ENCODE measurements at regions not wholly inside any gene's neighbourhood (a gene's known extent, or its start where the extent isn't known, plus 50 kb on each side); places are given as distances from the start of the nearest gene placed in this dataset.

GRCh38 chr6:94121094-94121493 lies 701.7 kb upstream of the EPHA7 start:
- no peak for TF ChIP-seq CTCF (IDR thresholded peaks at IDR 0.05 in 8 of 11, conservative IDR thresholded peaks at IDR 0.05 in 3 of 11)
- TF ChIP-seq POLR2A (IDR thresholded peaks at IDR 0.05) = no peak
- no peak for TF ChIP-seq POLR2AphosphoS5 (IDR thresholded peaks at IDR 0.05)
- 79 to 91% (median 84%) methylated on average over 3 of the region's 3 CpGs for WGBS, 5 donors

GRCh38 chr6:94099072-94099471 lies 679.7 kb upstream of the EPHA7 start:
- 79 to 93% (median 79%) methylated on average over 4 of the region's 4 CpGs for WGBS, 5 donors
- DNase-seq = no peak
- no peak for TF ChIP-seq POLR2A (IDR thresholded peaks at IDR 0.05)
- TF ChIP-seq POLR2AphosphoS5 (IDR thresholded peaks at IDR 0.05) = no peak
- TF ChIP-seq CTCF (IDR thresholded peaks at IDR 0.05 in 8 of 11, conservative IDR thresholded peaks at IDR 0.05 in 3 of 11) = no peak
- Histone ChIP-seq H3K27me3 (replicated peaks in 1 of 7) (no peaks in the 10 kb centered on the region), H3K4me1 (no peaks in the 10 kb centered on the region), H3K27ac (no peak overlapping the region), H3K9me3 (no peaks in the 10 kb centered on the region), H3K4me3 (no peak overlapping the region), H3K36me3 (no peaks in the 10 kb centered on the region)
- intact Hi-C loops (cut with DNase I; ENCODE audit: low total_unique reads) = no loop called here

More at GRCh38 chr6:94121094-94121493, 701.7 kb upstream of the EPHA7 start:
- H3K4me1 ChIP-seq = no peaks in the 10 kb centered on the region
- no peaks in the 10 kb centered on the region for H3K27me3 ChIP-seq (replicated peaks in 1 of 7)
- H3K9me3 ChIP-seq = no peaks in the 10 kb centered on the region
- no peak overlapping the region for H3K27ac ChIP-seq
- H3K4me3 ChIP-seq = no peak overlapping the region
- intact Hi-C loops (cut with DNase I; ENCODE audit: low total_unique reads) = no loop called here
- no peaks in the 10 kb centered on the region for H3K36me3 ChIP-seq
- DNase-seq = no peak

GRCh38 chr6:94095961-94096360 lies 676.6 kb upstream of the EPHA7 start:
- TF ChIP-seq POLR2A (IDR thresholded peaks at IDR 0.05) = no peak
- TF ChIP-seq POLR2AphosphoS5 (IDR thresholded peaks at IDR 0.05) = no peak
- no peak for TF ChIP-seq CTCF (IDR thresholded peaks at IDR 0.05 in 8 of 11, conservative IDR thresholded peaks at IDR 0.05 in 3 of 11)
- 35 to 80% (median 40%) methylated on average over 1 of the region's 1 CpG for WGBS, 5 donors
- no peaks in the 10 kb centered on the region for H3K36me3 ChIP-seq

GRCh38 chr6:94089941-94090340 lies 670.6 kb upstream of the EPHA7 start:
- H3K36me3 ChIP-seq = no peaks in the 10 kb centered on the region
- no peak for DNase-seq
- H3K27ac ChIP-seq = no peak overlapping the region
- no peaks in the 10 kb centered on the region for H3K9me3 ChIP-seq
- no peaks in the 10 kb centered on the region for H3K4me1 ChIP-seq
- H3K27me3 ChIP-seq (replicated peaks in 1 of 7) = no peaks in the 10 kb centered on the region
- TF ChIP-seq POLR2A (IDR thresholded peaks at IDR 0.05) = no peak
- TF ChIP-seq POLR2AphosphoS5 (IDR thresholded peaks at IDR 0.05) = no peak
- no peak for TF ChIP-seq CTCF (IDR thresholded peaks at IDR 0.05 in 8 of 11, conservative IDR thresholded peaks at IDR 0.05 in 3 of 11)
- intact Hi-C loops (cut with DNase I; ENCODE audit: low total_unique reads) = no loop called here
- no peak overlapping the region for H3K4me3 ChIP-seq
- WGBS, 5 donors = 54 to 60% (median 58%) methylated on average over 4 of the region's 4 CpGs

More at GRCh38 chr6:94095961-94096360, 676.6 kb upstream of the EPHA7 start:
- Histone ChIP-seq H3K27ac (no peak overlapping the region), H3K4me1 (no peaks in the 10 kb centered on the region), H3K4me3 (no peak overlapping the region), H3K27me3 (replicated peaks in 1 of 7) (no peaks in the 10 kb centered on the region), H3K9me3 (no peaks in the 10 kb centered on the region)
- intact Hi-C loops (cut with DNase I; ENCODE audit: low total_unique reads) = no loop called here
- no peak for DNase-seq
